ENCODE measurements at regions not wholly inside any gene's neighbourhood (a gene's known extent, or its start where the extent isn't known, plus 50 kb on each side); places are given as distances from the start of the nearest gene placed in this dataset.

DNA sequence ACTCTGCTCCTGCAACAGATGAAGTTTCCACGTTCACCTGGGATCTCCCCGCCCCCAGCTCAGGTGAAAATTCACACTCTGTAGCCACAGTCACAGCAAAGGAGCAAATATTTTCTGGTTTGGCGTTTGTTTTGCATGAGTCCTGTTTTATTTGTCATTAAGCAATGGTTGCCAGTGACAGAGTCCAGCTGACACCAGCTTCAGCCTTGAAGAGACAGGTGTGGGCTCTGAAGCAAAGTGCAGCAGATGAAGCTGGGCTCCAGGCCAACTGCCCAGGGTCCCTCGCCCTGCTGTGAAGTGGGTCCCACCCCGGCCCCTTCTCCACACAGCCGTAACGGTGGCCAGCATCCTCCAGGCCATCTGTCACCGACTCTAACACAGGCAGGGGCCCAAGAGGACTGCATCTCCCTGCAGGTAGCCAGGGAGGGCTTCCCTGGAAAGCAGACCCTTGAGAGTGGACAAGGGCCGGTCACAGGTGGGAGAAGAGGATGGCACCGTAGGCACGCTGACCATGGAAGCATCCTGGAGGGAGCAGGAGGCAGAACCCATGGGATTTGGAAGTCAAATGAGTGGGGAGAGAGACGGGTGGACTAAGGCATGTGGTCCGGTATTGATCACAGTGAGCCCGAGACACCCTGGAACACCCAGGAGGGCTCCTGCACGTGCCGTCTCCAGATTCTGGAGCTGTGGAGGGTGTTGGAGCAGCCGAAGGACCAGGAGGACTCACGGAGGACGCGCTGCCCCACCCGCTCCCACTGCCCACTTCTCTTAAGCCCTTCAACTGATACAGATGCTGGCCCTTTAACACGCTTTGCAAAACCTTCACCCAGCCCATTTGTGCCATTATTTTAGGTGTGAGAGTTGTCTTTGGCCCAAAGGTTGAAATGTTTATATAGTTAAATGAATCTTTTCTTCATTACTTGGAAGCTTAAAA, 294.5 kb downstream of the BRD1 start:
- Histone ChIP-seq H3K4me3 (ENCODE audit: low read depth, low read length) (no peak overlapping the region), H3K9me3 (ENCODE audit: control insufficient read depth, insufficient read depth, low read depth, low read length) (no peaks in the 10 kb centered on the region), H3K27ac (ENCODE audit: extremely low read depth, low read depth, low read length) (no peak overlapping the region), H3K36me3 (ENCODE audit: control insufficient read depth in 2 of 2, insufficient read depth in 1 of 2, low read length in 2 of 2) (no peaks in the 10 kb centered on the region), H3K4me1 (ENCODE audit: control insufficient read depth, insufficient read depth, low read length) (no peaks in the 10 kb centered on the region)
- POLR2A ChIA-PET = no interaction called here
- no peak for TF ChIP-seq ZNF223 (tag by site-specific recombination; IDR thresholded peaks at IDR 0.05)
- TF ChIP-seq ZNF48 (tag by site-specific recombination; IDR thresholded peaks at IDR 0.05) = no peak
- TF ChIP-seq ZNF23 (tag by site-specific recombination; IDR thresholded peaks at IDR 0.05; ENCODE audit: borderline replicate concordance) = no peak
- TF ChIP-seq ZNF155 (tag by site-specific recombination; IDR thresholded peaks at IDR 0.05) = no peak
- TF ChIP-seq, protein P1, sequence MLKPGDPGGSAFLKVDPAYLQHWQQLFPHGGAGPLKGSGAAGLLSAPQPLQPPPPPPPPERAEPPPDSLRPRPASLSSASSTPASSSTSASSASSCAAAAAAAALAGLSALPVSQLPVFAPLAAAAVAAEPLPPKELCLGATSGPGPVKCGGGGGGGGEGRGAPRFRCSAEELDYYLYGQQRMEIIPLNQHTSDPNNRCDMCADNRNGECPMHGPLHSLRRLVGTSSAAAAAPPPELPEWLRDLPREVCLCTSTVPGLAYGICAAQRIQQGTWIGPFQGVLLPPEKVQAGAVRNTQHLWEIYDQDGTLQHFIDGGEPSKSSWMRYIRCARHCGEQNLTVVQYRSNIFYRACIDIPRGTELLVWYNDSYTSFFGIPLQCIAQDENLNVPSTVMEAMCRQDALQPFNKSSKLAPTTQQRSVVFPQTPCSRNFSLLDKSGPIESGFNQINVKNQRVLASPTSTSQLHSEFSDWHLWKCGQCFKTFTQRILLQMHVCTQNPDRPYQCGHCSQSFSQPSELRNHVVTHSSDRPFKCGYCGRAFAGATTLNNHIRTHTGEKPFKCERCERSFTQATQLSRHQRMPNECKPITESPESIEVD (tag by site-specific recombination; IDR thresholded peaks at IDR 0.05) = no peak
- TF ChIP-seq, protein P2, sequence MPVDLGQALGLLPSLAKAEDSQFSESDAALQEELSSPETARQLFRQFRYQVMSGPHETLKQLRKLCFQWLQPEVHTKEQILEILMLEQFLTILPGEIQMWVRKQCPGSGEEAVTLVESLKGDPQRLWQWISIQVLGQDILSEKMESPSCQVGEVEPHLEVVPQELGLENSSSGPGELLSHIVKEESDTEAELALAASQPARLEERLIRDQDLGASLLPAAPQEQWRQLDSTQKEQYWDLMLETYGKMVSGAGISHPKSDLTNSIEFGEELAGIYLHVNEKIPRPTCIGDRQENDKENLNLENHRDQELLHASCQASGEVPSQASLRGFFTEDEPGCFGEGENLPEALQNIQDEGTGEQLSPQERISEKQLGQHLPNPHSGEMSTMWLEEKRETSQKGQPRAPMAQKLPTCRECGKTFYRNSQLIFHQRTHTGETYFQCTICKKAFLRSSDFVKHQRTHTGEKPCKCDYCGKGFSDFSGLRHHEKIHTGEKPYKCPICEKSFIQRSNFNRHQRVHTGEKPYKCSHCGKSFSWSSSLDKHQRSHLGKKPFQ (tag by site-specific recombination; IDR thresholded peaks at IDR 0.05) = no peak
- TF ChIP-seq ZNF830 (tag by site-specific recombination; IDR thresholded peaks at IDR 0.05; ENCODE audit: low read depth) = no peak
- TF ChIP-seq, protein P3, sequence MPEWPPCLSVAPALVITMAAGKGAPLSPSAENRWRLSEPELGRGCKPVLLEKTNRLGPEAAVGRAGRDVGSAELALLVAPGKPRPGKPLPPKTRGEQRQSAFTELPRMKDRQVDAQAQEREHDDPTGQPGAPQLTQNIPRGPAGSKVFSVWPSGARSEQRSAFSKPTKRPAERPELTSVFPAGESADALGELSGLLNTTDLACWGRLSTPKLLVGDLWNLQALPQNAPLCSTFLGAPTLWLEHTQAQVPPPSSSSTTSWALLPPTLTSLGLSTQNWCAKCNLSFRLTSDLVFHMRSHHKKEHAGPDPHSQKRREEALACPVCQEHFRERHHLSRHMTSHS (tag by site-specific recombination; IDR thresholded peaks at IDR 0.05) = no peak
- TF ChIP-seq ZNF555 (tag by site-specific recombination; conservative IDR thresholded peaks at IDR 0.05) = no peak
- no peak for TF ChIP-seq ZNF146 (tag by site-specific recombination; IDR thresholded peaks at IDR 0.05)
- TF ChIP-seq ZNF324 (tag by site-specific recombination; IDR thresholded peaks at IDR 0.05) = no peak
- no peak for TF ChIP-seq ZNF501 (tag by site-specific recombination; IDR thresholded peaks at IDR 0.05)
- TF ChIP-seq ZFP41 (tag by site-specific recombination; IDR thresholded peaks at IDR 0.05; ENCODE audit: borderline replicate concordance) = no peak
- TF ChIP-seq ZNF707 (tag by site-specific recombination; IDR thresholded peaks at IDR 0.05) = no peak
- TF ChIP-seq ZNF133 (tag by site-specific recombination; IDR thresholded peaks at IDR 0.05) = no peak
- no peak for TF ChIP-seq ZNF214 (tag by site-specific recombination; IDR thresholded peaks at IDR 0.05; ENCODE audit: borderline replicate concordance)
- TF ChIP-seq, protein P4, sequence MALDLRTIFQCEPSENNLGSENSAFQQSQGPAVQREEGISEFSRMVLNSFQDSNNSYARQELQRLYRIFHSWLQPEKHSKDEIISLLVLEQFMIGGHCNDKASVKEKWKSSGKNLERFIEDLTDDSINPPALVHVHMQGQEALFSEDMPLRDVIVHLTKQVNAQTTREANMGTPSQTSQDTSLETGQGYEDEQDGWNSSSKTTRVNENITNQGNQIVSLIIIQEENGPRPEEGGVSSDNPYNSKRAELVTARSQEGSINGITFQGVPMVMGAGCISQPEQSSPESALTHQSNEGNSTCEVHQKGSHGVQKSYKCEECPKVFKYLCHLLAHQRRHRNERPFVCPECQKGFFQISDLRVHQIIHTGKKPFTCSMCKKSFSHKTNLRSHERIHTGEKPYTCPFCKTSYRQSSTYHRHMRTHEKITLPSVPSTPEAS (tag by site-specific recombination; IDR thresholded peaks at IDR 0.05) = no peak
- no peak for TF ChIP-seq ZNF76 (tag by site-specific recombination; IDR thresholded peaks at IDR 0.05; ENCODE audit: borderline replicate concordance, low read depth)
- TF ChIP-seq ZNF530 (tag by site-specific recombination; IDR thresholded peaks at IDR 0.05; ENCODE audit: low read depth) = no peak
- no peak for TF ChIP-seq ZNF16 (tag by site-specific recombination; IDR thresholded peaks at IDR 0.05; ENCODE audit: low read depth)
- CTCF ChIA-PET = no interaction called here
